H1 (cell line): ENCODE measurements at regions not wholly inside any gene's neighbourhood (a gene's known extent, or its start where the extent isn't known, plus 50 kb on each side); places are given as distances from the start of the nearest gene placed in this dataset.

Experiments
- CEBPB ChIP-seq: IDR thresholded peaks from 2 replicates; pipeline ENCODE4 v1.6.1; 2012; ENCODE audit warnings: low read depth, low read length
- CTCF ChIP-seq, 3 experiments: IDR thresholded peaks; 1 replicate in 2 of 3; 2 replicates in 1 of 3; pipeline versions ENCODE4 v1.5.1 to v1.6.1; 2011; ENCODE audit warnings: low read length in 3 of 3, mild to moderate bottlenecking in 3 of 3, inconsistent platforms in 2 of 3, low read depth in 1 of 3, moderate library complexity in 1 of 3; ENCODE audit not compliant: insufficient read depth in 1 of 3; ENCODE audit errors: control extremely low read depth in 1 of 3
- GABPA ChIP-seq: IDR thresholded peaks from 2 replicates; pipeline ENCODE4 v1.6.1; 2011; ENCODE audit warnings: mild to moderate bottlenecking, low read length, moderate library complexity, borderline replicate concordance; ENCODE audit not compliant: insufficient read depth
- POLR2A ChIP-seq, 2 experiments: IDR thresholded peaks; 1 replicate in 1 of 2; 2 replicates in 1 of 2; pipeline ENCODE4 v1.6.1; 2011; ENCODE audit warnings: low read depth in 2 of 2, low read length in 2 of 2, mild to moderate bottlenecking in 2 of 2; ENCODE audit errors: control extremely low read depth in 1 of 2
- RAD21 ChIP-seq, 2 experiments: IDR thresholded peaks in 1 of 2; conservative IDR thresholded peaks in 1 of 2; 2 replicates each; pipeline ENCODE4 v1.6.1; 2011; ENCODE audit warnings: low read depth in 2 of 2, low read length in 2 of 2, improper control_type of control experiment in 1 of 2, inconsistent platforms in 1 of 2, mild to moderate bottlenecking in 1 of 2, moderate library complexity in 1 of 2
- SP1 ChIP-seq: IDR thresholded peaks from 2 replicates; pipeline ENCODE4 v1.6.1; 2011; ENCODE audit warnings: low read depth, low read length
- TAF1 ChIP-seq: IDR thresholded peaks from 2 replicates; pipeline ENCODE4 v1.6.1; 2011; ENCODE audit warnings: mild to moderate bottlenecking, low read depth, low read length
- TCF12 ChIP-seq: IDR thresholded peaks from 2 replicates; pipeline ENCODE4 v1.6.1; 2011; ENCODE audit warnings: low read depth, mild to moderate bottlenecking, low read length

DNA sequence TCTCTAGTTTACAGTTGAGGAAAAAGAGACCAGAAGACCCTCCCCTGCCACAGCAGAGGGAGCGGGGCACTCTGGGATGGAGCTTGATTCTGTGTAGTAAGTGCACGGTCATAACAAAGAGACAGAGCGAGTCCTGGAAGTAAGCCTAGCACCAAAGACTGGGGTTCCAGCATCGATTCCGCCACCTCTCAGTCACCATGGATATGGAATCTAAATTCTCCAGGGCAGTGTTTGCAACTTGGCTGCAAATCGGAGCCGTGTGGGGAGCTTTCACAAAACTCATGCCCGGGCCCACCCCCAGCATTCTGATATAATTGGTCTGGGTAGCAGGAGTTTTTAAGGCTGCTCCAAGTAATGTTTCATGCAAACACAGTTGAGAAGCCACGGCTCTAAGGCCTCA lies 129.5 kb upstream of the OPCML start:
- TF ChIP-seq GABPA (no peak), POLR2A (IDR thresholded peaks at IDR 0.05; ENCODE audit: control extremely low read depth in 1 of 2, low read depth in 2 of 2, low read length in 2 of 2) (no peak), SP1 (no peak), CTCF (IDR thresholded peaks at IDR 0.05; ENCODE audit: control extremely low read depth in 1 of 3, insufficient read depth in 1 of 3, low read depth in 1 of 3, low read length in 3 of 3) (no peak), RAD21 (IDR thresholded peaks at IDR 0.05 in 1 of 2, conservative IDR thresholded peaks at IDR 0.05 in 1 of 2; ENCODE audit: low read depth in 2 of 2, low read length in 2 of 2) (no peak), TCF12 (no peak), CEBPB (no peak), TAF1 (no peak)
